ENCODE measurements at regions not wholly inside any gene's neighbourhood (a gene's known extent, or its start where the extent isn't known, plus 50 kb on each side); places are given as distances from the start of the nearest gene placed in this dataset.
A peak's percentile ranks its signal among the peaks of the same experiment; 100 is the strongest.
"Not testable (repeated sequence)": the region's sequence is repeated elsewhere in the genome, so short reads cannot be mapped to it uniquely, and the experiment has no call there.

DNA sequence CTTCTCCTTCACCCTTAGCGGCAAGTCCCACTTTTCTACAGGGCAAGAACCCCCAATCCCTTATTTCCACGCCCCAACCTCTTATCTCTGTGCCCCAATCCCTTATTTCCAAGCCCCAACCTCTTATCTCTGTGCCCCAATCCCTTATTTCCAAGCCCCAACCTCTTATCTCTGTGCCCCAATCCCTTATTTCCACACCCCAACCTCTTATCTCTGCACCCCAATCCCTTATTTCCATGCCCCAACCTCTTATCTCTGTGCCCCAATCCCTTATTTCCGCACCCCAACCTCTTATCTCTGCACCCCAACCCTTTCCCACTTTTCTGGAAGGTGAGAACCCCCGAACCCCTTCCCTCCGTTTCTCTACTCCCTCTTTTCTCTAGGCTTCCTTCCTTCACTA lies 116.1 kb upstream of the GJE1 start:
- POLR2A ChIA-PET; H3K36me3 Mint-ChIP-seq (ENCODE audit: low read depth); DNase-seq; H3K27ac Mint-ChIP-seq; ATAC-seq; H3K9me3 Mint-ChIP-seq (ENCODE audit: low read depth); H3K4me3 Mint-ChIP-seq; intact Hi-C loops (cut with DNase I, micrococcal nuclease); CTCF ChIA-PET: not testable (repeated sequence)
- peaks cover 18% of the 10 kb centered on the region for H3K4me1 Mint-ChIP-seq
- peaks cover 30% of the 10 kb centered on the region for H3K27me3 Mint-ChIP-seq

DNA sequence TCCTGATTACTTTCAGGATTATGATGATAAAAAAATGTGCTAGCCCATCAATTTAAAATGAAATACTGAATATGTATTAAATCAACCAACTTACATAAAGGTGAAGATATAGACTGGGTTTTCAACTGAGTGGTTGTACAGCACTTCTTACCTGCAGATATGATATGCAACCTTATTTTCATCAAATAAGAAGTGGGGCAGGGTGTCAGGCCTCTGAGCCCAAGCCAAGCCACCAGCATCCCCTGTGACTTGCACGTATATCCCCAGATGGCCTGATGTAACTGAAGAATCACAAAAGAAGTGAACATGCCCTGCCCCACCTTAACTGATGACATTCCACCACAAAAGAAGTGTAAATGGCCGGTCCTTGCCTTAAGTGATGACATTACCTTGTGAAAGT lies 117.3 kb upstream of the GJE1 start:
- intact Hi-C loops (cut with DNase I, micrococcal nuclease); H3K4me3 Mint-ChIP-seq; H3K9me3 Mint-ChIP-seq (ENCODE audit: low read depth); CTCF ChIA-PET; H3K36me3 Mint-ChIP-seq (ENCODE audit: low read depth); ATAC-seq; POLR2A ChIA-PET; H3K27ac Mint-ChIP-seq; DNase-seq: not testable (repeated sequence)
- H3K4me1 Mint-ChIP-seq = peaks cover 18% of the 10 kb centered on the region
- H3K27me3 Mint-ChIP-seq = peaks cover 34% of the 10 kb centered on the region

DNA sequence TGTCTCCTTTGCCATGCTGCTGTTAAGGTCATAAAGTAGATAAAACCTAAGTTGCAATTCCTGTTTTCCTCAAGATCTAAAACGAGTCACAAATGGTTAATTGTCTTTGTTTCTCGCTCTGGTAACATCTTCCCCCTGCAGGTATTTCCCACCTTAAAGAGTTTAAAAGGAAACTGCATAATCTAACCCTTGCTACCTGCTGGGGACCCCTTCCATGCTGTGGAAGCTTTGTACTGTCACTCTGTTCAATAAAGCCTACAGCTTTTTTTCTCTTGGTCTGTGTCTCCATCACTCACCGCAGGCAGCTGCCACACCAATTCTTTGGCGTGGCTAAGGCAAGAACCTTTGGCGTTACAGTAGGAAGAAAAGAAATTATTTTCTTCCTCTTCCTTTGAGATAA lies 117.7 kb upstream of the GJE1 start:
- Mint-ChIP-seq H3K36me3 (ENCODE audit: low read depth) (no peaks in the 10 kb centered on the region), H3K27me3 (peaks cover 34% of the 10 kb centered on the region), H3K9me3 (ENCODE audit: low read depth) (no peaks in the 10 kb centered on the region), H3K4me1 (peaks cover 18% of the 10 kb centered on the region), H3K27ac (no peak overlapping the region), H3K4me3 (no peak overlapping the region)
- CTCF ChIA-PET = no interaction called here
- no peak for ATAC-seq
- intact Hi-C loops (cut with DNase I, micrococcal nuclease) = no loop called here
- POLR2A ChIA-PET = no interaction called here
- no peak for DNase-seq

GRCh38 chr6:142014515-142014914 lies 118.2 kb upstream of the GJE1 start:
- Mint-ChIP-seq H3K27me3 (peaks cover 31% of the 10 kb centered on the region), H3K9me3 (ENCODE audit: low read depth) (no peaks in the 10 kb centered on the region), H3K4me1 (peaks cover 18% of the 10 kb centered on the region), H3K27ac (no peak overlapping the region), H3K4me3 (no peak overlapping the region), H3K36me3 (ENCODE audit: low read depth) (no peaks in the 10 kb centered on the region)
- intact Hi-C loops (cut with DNase I, micrococcal nuclease) = loop anchor here in 1 of 2 experiments (5.0 kb wide), 1 partner anchor 383 kb away; no protein-coding TSS in a partner anchor
- no peak for DNase-seq
- POLR2A ChIA-PET = no interaction called here
- no peak for ATAC-seq
- CTCF ChIA-PET = no interaction called here

GRCh38 chr6:142013875-142014495 lies 118.7 kb upstream of the GJE1 start:
- H3K27me3 Mint-ChIP-seq = peaks cover 33% of the 10 kb centered on the region
- ChIA-PET POLR2A (no interaction called here), CTCF (interaction anchor here (1.2 to 2.5 kb wide), 2 partner anchors 25 to 99 kb away, joined by 3 to 8 read pairs; no protein-coding TSS in a partner anchor)
- intact Hi-C loops (cut with DNase I, micrococcal nuclease) = loop anchor here in 1 of 2 experiments (5.0 kb wide), 1 partner anchor 383 kb away; no protein-coding TSS in a partner anchor
- ATAC-seq (no peak), DNase-seq (no peak)
- peaks cover 18% of the 10 kb centered on the region for H3K4me1 Mint-ChIP-seq
- no peak overlapping the region for H3K4me3 Mint-ChIP-seq
- H3K27ac Mint-ChIP-seq = no peak overlapping the region
- H3K36me3 Mint-ChIP-seq (ENCODE audit: low read depth) = no peaks in the 10 kb centered on the region
- H3K9me3 Mint-ChIP-seq (ENCODE audit: low read depth) = no peaks in the 10 kb centered on the region

DNA sequence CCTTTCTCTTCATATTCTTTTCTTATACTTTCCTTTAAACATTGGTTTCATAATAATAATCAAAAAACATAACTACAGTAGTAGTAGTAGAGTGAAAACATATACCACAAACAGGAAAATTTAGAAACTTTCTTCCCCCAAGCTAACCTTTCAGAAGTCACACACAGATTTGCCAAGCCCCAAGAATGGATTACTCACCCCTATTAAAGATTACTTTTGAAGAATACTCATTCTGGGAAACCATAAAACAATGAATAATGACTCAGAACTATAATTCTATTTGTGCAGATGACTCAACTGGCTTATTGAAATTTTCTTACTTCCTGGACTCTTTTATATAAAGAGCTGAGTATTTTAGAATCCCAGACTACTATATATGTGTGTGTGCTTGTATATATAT lies 119.4 kb upstream of the GJE1 start:
- H3K4me3 Mint-ChIP-seq = no peak overlapping the region
- H3K27ac Mint-ChIP-seq = no peak overlapping the region
- ATAC-seq = peak; percentile 96
- CTCF ChIA-PET = interaction anchor here (1.2 to 2.5 kb wide), 2 partner anchors 24 to 99 kb away, joined by 3 to 8 read pairs; no protein-coding TSS in a partner anchor
- no peak for DNase-seq
- H3K27me3 Mint-ChIP-seq = peaks cover 28% of the 10 kb centered on the region
- H3K9me3 Mint-ChIP-seq (ENCODE audit: low read depth) = no peaks in the 10 kb centered on the region
- H3K4me1 Mint-ChIP-seq = peaks cover 18% of the 10 kb centered on the region
- H3K36me3 Mint-ChIP-seq (ENCODE audit: low read depth) = no peaks in the 10 kb centered on the region
- POLR2A ChIA-PET = no interaction called here
- intact Hi-C loops (cut with DNase I, micrococcal nuclease) = loop anchor here in 1 of 2 experiments (5.0 kb wide), 1 partner anchor 384 kb away; no protein-coding TSS in a partner anchor

GRCh38 chr6:142011775-142012174 lies 121.0 kb upstream of the GJE1 start:
- no peak overlapping the region for H3K4me3 Mint-ChIP-seq
- ChIA-PET POLR2A (no interaction called here), CTCF (interaction anchor here (2.5 kb wide), 1 partner anchor 23 kb away, joined by 8 read pairs; no protein-coding TSS in a partner anchor)
- peaks cover 23% of the 10 kb centered on the region for H3K27me3 Mint-ChIP-seq
- ATAC-seq (no peak), DNase-seq (no peak)
- no peaks in the 10 kb centered on the region for H3K9me3 Mint-ChIP-seq (ENCODE audit: low read depth)
- intact Hi-C loops (cut with DNase I, micrococcal nuclease) = loop anchor here in 1 of 2 experiments (5.0 kb wide), 1 partner anchor 386 kb away; no protein-coding TSS in a partner anchor
- H3K27ac Mint-ChIP-seq = no peak overlapping the region
- no peaks in the 10 kb centered on the region for H3K36me3 Mint-ChIP-seq (ENCODE audit: low read depth)
- H3K4me1 Mint-ChIP-seq = peaks cover 18% of the 10 kb centered on the region

- CTCF ChIA-PET = no interaction called here
- H3K27ac Mint-ChIP-seq = no peak overlapping the region
- ATAC-seq = no peak
- H3K27me3 Mint-ChIP-seq = peaks cover 25% of the 10 kb centered on the region
- H3K4me1 Mint-ChIP-seq = peaks cover 18% of the 10 kb centered on the region
- H3K4me3 Mint-ChIP-seq = no peak overlapping the region
- no peaks in the 10 kb centered on the region for H3K9me3 Mint-ChIP-seq (ENCODE audit: low read depth)
- no peak for DNase-seq
- POLR2A ChIA-PET = no interaction called here
- H3K36me3 Mint-ChIP-seq (ENCODE audit: low read depth) = no peaks in the 10 kb centered on the region
- intact Hi-C loops (cut with DNase I, micrococcal nuclease) = loop anchor here in 1 of 2 experiments (5.0 kb wide), 1 partner anchor 386 kb away; no protein-coding TSS in a partner anchor
Measured at GRCh38 chr6:142011156-142011555, 121.6 kb upstream of the GJE1 start.

GRCh38 chr6:142009647-142010046 lies 123.1 kb upstream of the GJE1 start:
- intact Hi-C loops (cut with DNase I, micrococcal nuclease) = loop anchor here in 1 of 2 experiments (5.0 kb wide), 1 partner anchor 388 kb away; no protein-coding TSS in a partner anchor

GRCh38 chr6:142008781-142009180 lies 123.9 kb upstream of the GJE1 start:
- H3K4me1 Mint-ChIP-seq = peaks cover 12% of the 10 kb centered on the region
- H3K9me3 Mint-ChIP-seq (ENCODE audit: low read depth) = no peaks in the 10 kb centered on the region
- intact Hi-C loops (cut with DNase I, micrococcal nuclease) = no loop called here
- ATAC-seq = no peak
- DNase-seq = no peak
- no peak overlapping the region for H3K27ac Mint-ChIP-seq
- CTCF ChIA-PET = interaction anchor here (1.4 kb wide), 1 partner anchor 19 kb away, joined by 4 read pairs; no protein-coding TSS in a partner anchor
- POLR2A ChIA-PET = no interaction called here
- H3K27me3 Mint-ChIP-seq = peaks cover 14% of the 10 kb centered on the region
- H3K4me3 Mint-ChIP-seq = no peak overlapping the region
- H3K36me3 Mint-ChIP-seq (ENCODE audit: low read depth) = no peaks in the 10 kb centered on the region

More at GRCh38 chr6:142009647-142010046, 123.1 kb upstream of the GJE1 start:
- ChIA-PET CTCF (interaction anchor here (1.4 kb wide), 1 partner anchor 20 kb away, joined by 4 read pairs; no protein-coding TSS in a partner anchor), POLR2A (no interaction called here)
- Mint-ChIP-seq H3K4me3 (no peak overlapping the region), H3K36me3 (ENCODE audit: low read depth) (no peaks in the 10 kb centered on the region), H3K27me3 (peaks cover 19% of the 10 kb centered on the region), H3K4me1 (peaks cover 16% of the 10 kb centered on the region), H3K9me3 (ENCODE audit: low read depth) (no peaks in the 10 kb centered on the region), H3K27ac (no peak overlapping the region)
- ATAC-seq (no peak), DNase-seq (no peak)

GRCh38 chr6:142008016-142008735 lies 124.5 kb upstream of the GJE1 start:
- POLR2A ChIA-PET = no interaction called here
- intact Hi-C loops (cut with DNase I, micrococcal nuclease) = no loop called here

DNA sequence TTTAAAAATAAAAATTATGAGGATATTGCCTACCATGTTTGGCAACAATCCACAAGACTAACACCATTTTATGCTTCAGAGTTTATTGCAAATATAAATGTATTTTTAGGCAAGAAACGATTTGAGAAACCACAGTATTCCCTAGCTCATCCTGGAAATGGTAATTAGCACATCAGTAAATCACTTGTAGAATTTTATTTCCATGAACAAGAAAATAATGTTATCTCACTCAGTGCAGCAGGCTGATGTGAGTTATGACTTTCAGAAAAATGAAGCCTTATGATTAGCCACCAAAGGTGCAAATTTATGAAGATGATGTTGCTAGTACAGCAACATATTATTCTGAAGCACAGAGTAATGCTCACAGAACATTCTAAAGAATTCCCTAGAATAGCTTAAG lies 127.7 kb upstream of the GJE1 start:
- intact Hi-C loops (cut with DNase I, micrococcal nuclease) = no loop called here
- POLR2A ChIA-PET = no interaction called here
- no peak for ATAC-seq
- CTCF ChIA-PET = interaction anchor here (0.7 kb wide), 1 partner anchor 114 kb away, joined by 3 read pairs; no protein-coding TSS in a partner anchor
- H3K27ac Mint-ChIP-seq = no peak overlapping the region
- no peaks in the 10 kb centered on the region for H3K9me3 Mint-ChIP-seq (ENCODE audit: low read depth)
- H3K27me3 Mint-ChIP-seq = peaks cover 7% of the 10 kb centered on the region
- H3K36me3 Mint-ChIP-seq (ENCODE audit: low read depth) = no peaks in the 10 kb centered on the region
- H3K4me1 Mint-ChIP-seq = no peaks in the 10 kb centered on the region
- no peak overlapping the region for H3K4me3 Mint-ChIP-seq
- DNase-seq = no peak

More at GRCh38 chr6:142008016-142008735, 124.5 kb upstream of the GJE1 start:
- Mint-ChIP-seq H3K36me3 (ENCODE audit: low read depth) (no peaks in the 10 kb centered on the region), H3K27me3 (peaks cover 14% of the 10 kb centered on the region), H3K4me1 (peaks cover 8% of the 10 kb centered on the region), H3K4me3 (no peak overlapping the region), H3K27ac (no peak overlapping the region), H3K9me3 (ENCODE audit: low read depth) (no peaks in the 10 kb centered on the region)
- CTCF ChIA-PET = no interaction called here
- DNase-seq (no peak), ATAC-seq (no peak)
